OCI-LY7 (cell line): ENCODE measurements at regions not wholly inside any gene's neighbourhood (a gene's known extent, or its start where the extent isn't known, plus 50 kb on each side); places are given as distances from the start of the nearest gene placed in this dataset.

Experiments
- BruUV-seq: library from RNA; stranded (reverse); fragments of 400-500 nt; replicated peaks from 2 replicates; lab custom pipeline; 2021; lab: Mats Ljungman, UMichigan
- CTCF ChIA-PET: fragments of 300-600 bp; sonication (Branson Sonifier 250); formaldehyde crosslinking; loops from one replicate; lab custom pipeline; 2022; ENCODE audit warnings: antibody characterized with exemption; ENCODE audit not compliant: unreplicated experiment; lab: Charles Lee
- POLR2A ChIA-PET: fragments of 300-600 bp; sonication (Branson Sonifier 250); formaldehyde crosslinking; loops from one replicate; lab custom pipeline; 2022; ENCODE audit warnings: antibody characterized with exemption; lab: Charles Lee
- DNase-seq: peaks from one replicate; pipeline ENCODE4 v3.0.0-alpha.2; 2015; ENCODE audit warnings: low spot score
- H2AFZ ChIP-seq: fragments of 200-600 bp; sonication (generic), shearing (Covaris generic); 2 replicates; pipeline ENCODE4 v1.6.1; 2014; ENCODE audit warnings: mild to moderate bottlenecking, antibody characterized with exemption, low read length, moderate library complexity
- H3K27ac ChIP-seq: fragments of 200-600 bp; sonication (generic); 2 replicates; pipeline ENCODE4 v1.5.1; 2014; ENCODE audit warnings: mixed run types, low read depth, mild to moderate bottlenecking, moderate library complexity, low read length, inconsistent platforms; ENCODE audit not compliant: poor library complexity, severe bottlenecking
- H3K36me3 ChIP-seq: fragments of 200-600 bp; sonication (generic); 2 replicates; pipeline ENCODE4 v1.6.1; 2014; ENCODE audit warnings: mild to moderate bottlenecking, antibody characterized with exemption, low read length, moderate library complexity, mixed read lengths; ENCODE audit not compliant: insufficient read depth
- H3K4me1 ChIP-seq: fragments of 200-600 bp; sonication (generic); 2 replicates; pipeline ENCODE4 v1.5.1; 2014; ENCODE audit warnings: mild to moderate bottlenecking, low read length; ENCODE audit not compliant: insufficient read depth, poor library complexity, severe bottlenecking
- H3K4me2 ChIP-seq: fragments of 200-600 bp; sonication (generic); 2 replicates; pipeline ENCODE4 v1.6.1; 2014; ENCODE audit warnings: mild to moderate bottlenecking, low read length
- H3K4me3 ChIP-seq: fragments of 200-600 bp; sonication (generic); 2 replicates; pipeline ENCODE4 v1.5.1; 2014; ENCODE audit warnings: mild to moderate bottlenecking, low read depth, low read length; ENCODE audit not compliant: poor library complexity, severe bottlenecking
- H3K79me2 ChIP-seq: fragments of 200-600 bp; sonication (generic); 2 replicates; pipeline ENCODE4 v1.6.1; 2016; ENCODE audit warnings: low read depth, mild to moderate bottlenecking, low read length, moderate library complexity, mixed read lengths; ENCODE audit not compliant: insufficient read depth
- H3K9me2 ChIP-seq: fragments of 200-600 bp; sonication (generic); 2 replicates; pipeline ENCODE4 v1.6.1; 2016; ENCODE audit warnings: mild to moderate bottlenecking, low read length, mixed read lengths; ENCODE audit not compliant: insufficient read depth
- H3K9me3 ChIP-seq: fragments of 200-600 bp; sonication (generic); 2 replicates; pipeline ENCODE4 v1.6.1; 2014; ENCODE audit warnings: mild to moderate bottlenecking, mixed run types, low read length, mixed read lengths
- H4K20me1 ChIP-seq: fragments of 200-600 bp; sonication (generic); 2 replicates; pipeline ENCODE4 v1.6.1; 2014; ENCODE audit warnings: mild to moderate bottlenecking, antibody characterized with exemption, low read length, moderate library complexity, mixed read lengths; ENCODE audit not compliant: insufficient read depth
- CTCF ChIP-seq: fragments of 200-600 bp; sonication (generic); conservative IDR thresholded peaks from 2 replicates; pipeline ENCODE4 v1.5.1; 2014; ENCODE audit warnings: mild to moderate bottlenecking, antibody characterized with exemption, low read length, moderate library complexity, mixed read lengths
- EZH2phosphoT487 ChIP-seq: fragments of 200-600 bp; sonication (generic); IDR thresholded peaks from 2 replicates; pipeline ENCODE4 v1.6.1; 2018; ENCODE audit warnings: low read depth, borderline replicate concordance, mild to moderate bottlenecking, mixed run types, antibody characterized with exemption, low read length, moderate library complexity, mixed read lengths
- intact Hi-C: fragments of 100-400 bp; cut with micrococcal nuclease; formaldehyde crosslinking; loops from one replicate; pipeline ENCODE4 v1.10.0; 2022; ENCODE audit not compliant: unreplicated experiment

DNA sequence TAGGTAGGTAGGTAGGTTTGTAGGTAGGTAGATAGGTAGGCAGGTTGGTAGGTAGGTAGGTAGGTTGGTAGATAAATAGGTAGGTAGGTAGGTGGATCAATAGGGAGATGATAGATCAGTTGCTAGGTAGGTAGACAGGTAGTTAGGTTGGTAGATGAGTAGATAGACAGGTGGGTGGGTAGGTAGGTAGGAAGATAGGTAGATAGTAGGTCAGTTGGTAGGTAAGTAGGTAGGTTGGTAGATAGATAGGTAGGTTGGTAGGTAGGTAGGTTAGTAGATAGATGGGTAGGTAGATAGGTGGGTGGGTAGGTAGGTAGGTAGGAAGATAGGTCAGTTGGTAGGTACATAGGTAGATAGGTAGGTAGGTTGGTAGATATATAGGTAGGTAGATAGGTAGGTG is 72.0 kb upstream of the PDE10A start:
- Histone ChIP-seq H4K20me1 (no peaks in the 10 kb centered on the region), H3K36me3 (no peaks in the 10 kb centered on the region), H3K9me3 (no peaks in the 10 kb centered on the region), H3K4me1 (no peaks in the 10 kb centered on the region), H3K4me3 (no peak overlapping the region), H2AFZ (no peak overlapping the region), H3K27ac (no peak overlapping the region), H3K9me2 (no peaks in the 10 kb centered on the region), H3K79me2 (no peaks in the 10 kb centered on the region), H3K4me2 (no peak overlapping the region)
- TF ChIP-seq EZH2phosphoT487 (no peak), CTCF (no peak)
- ChIA-PET POLR2A (no interaction called here), CTCF (no interaction called here)
- no TSS peak for BruUV-seq
- DNase-seq = no peak
- intact Hi-C loops = no loop called here

- ChIA-PET POLR2A (no interaction called here), CTCF (no interaction called here)
- no peaks in the 10 kb centered on the region for H3K9me3 ChIP-seq
- no peak overlapping the region for H3K27ac ChIP-seq
- intact Hi-C loops = no loop called here
- DNase-seq = no peak
- no peak overlapping the region for H3K4me3 ChIP-seq
- H3K79me2 ChIP-seq = no peaks in the 10 kb centered on the region
- TF ChIP-seq EZH2phosphoT487 (no peak), CTCF (no peak)
- H2AFZ ChIP-seq = no peak overlapping the region
- H4K20me1 ChIP-seq = no peaks in the 10 kb centered on the region
- no TSS peak for BruUV-seq
- H3K4me1 ChIP-seq = no peaks in the 10 kb centered on the region
- H3K9me2 ChIP-seq = no peaks in the 10 kb centered on the region
- H3K36me3 ChIP-seq = no peaks in the 10 kb centered on the region
- H3K4me2 ChIP-seq = no peak overlapping the region
These were observed 70.4 kb upstream of the PDE10A start for GRCh38 chr6:165733489-165733791.

- H3K36me3 ChIP-seq = no peaks in the 10 kb centered on the region
- intact Hi-C loops = no loop called here
- H3K4me3 ChIP-seq = no peak overlapping the region
- no peak for DNase-seq
- H3K27ac ChIP-seq = no peak overlapping the region
- no peaks in the 10 kb centered on the region for H4K20me1 ChIP-seq
- ChIA-PET POLR2A (no interaction called here), CTCF (no interaction called here)
- H3K4me1 ChIP-seq = no peaks in the 10 kb centered on the region
- H3K79me2 ChIP-seq = no peaks in the 10 kb centered on the region
- H3K4me2 ChIP-seq = no peak overlapping the region
- no peaks in the 10 kb centered on the region for H3K9me3 ChIP-seq
- no TSS peak for BruUV-seq
- H3K9me2 ChIP-seq = no peaks in the 10 kb centered on the region
- TF ChIP-seq EZH2phosphoT487 = no peak
- TF ChIP-seq CTCF = no peak
- no peak overlapping the region for H2AFZ ChIP-seq
These were observed 69.9 kb upstream of the PDE10A start for GRCh38 chr6:165732696-165733488.
